ENCODE measurements at regions not wholly inside any gene's neighbourhood (a gene's known extent, or its start where the extent isn't known, plus 50 kb on each side); places are given as distances from the start of the nearest gene placed in this dataset.

- no peak for DNase-seq (ENCODE audit: low read depth in 4 of 4, low spot score in 3 of 4)
These were observed 228.8 kb downstream of the SMARCA2 start for GRCh38 chr9:2243666-2244555.

- DNase-seq (ENCODE audit: low read depth in 4 of 4, low spot score in 3 of 4), result no peak
These were observed 232.2 kb downstream of the SMARCA2 start for GRCh38 chr9:2247340-2247739.

GRCh38 chr9:2248768-2249265, 233.7 kb downstream of the SMARCA2 start:
- DNase-seq (ENCODE audit: low read depth in 4 of 4, low spot score in 3 of 4), result no peak

- DNase-seq (ENCODE audit: low read depth in 4 of 4, low spot score in 3 of 4), result no peak
These were observed 238.8 kb downstream of the SMARCA2 start for GRCh38 chr9:2253636-2254580.

GRCh38 chr9:2255128-2255527, 240.0 kb downstream of the SMARCA2 start:
- no peak for DNase-seq (ENCODE audit: low read depth in 4 of 4, low spot score in 3 of 4)

- no peak for DNase-seq (ENCODE audit: low read depth in 4 of 4, low spot score in 3 of 4)
These were observed 242.2 kb downstream of the SMARCA2 start for GRCh38 chr9:2257248-2257929.

GRCh38 chr9:2260417-2261306, 245.5 kb downstream of the SMARCA2 start:
- DNase-seq (ENCODE audit: low read depth in 4 of 4, low spot score in 3 of 4), result no peak

- DNase-seq (ENCODE audit: low read depth in 4 of 4, low spot score in 3 of 4), result no peak
These were observed 246.4 kb downstream of the SMARCA2 start for GRCh38 chr9:2261421-2262103.

- DNase-seq (ENCODE audit: low read depth in 4 of 4, low spot score in 3 of 4), result no peak
These were observed 247.4 kb downstream of the SMARCA2 start for GRCh38 chr9:2262386-2263071.

GRCh38 chr9:2263111-2263510, 248.0 kb downstream of the SMARCA2 start:
- DNase-seq (ENCODE audit: low read depth in 4 of 4, low spot score in 3 of 4), result no peak

- no peak for DNase-seq (ENCODE audit: low read depth in 4 of 4, low spot score in 3 of 4)
These were observed 248.5 kb downstream of the SMARCA2 start for GRCh38 chr9:2263665-2264064.

GRCh38 chr9:2264081-2264480, 248.9 kb downstream of the SMARCA2 start:
- DNase-seq (ENCODE audit: low read depth in 4 of 4, low spot score in 3 of 4), result no peak

- no peak for DNase-seq (ENCODE audit: low read depth in 4 of 4, low spot score in 3 of 4)
These were observed 252.1 kb downstream of the SMARCA2 start for GRCh38 chr9:2267181-2267745.

GRCh38 chr9:2269778-2270177, 254.6 kb downstream of the SMARCA2 start:
- no peak for DNase-seq (ENCODE audit: low read depth in 4 of 4, low spot score in 3 of 4)

GRCh38 chr9:2270565-2270964, 255.4 kb downstream of the SMARCA2 start:
- no peak for DNase-seq (ENCODE audit: low read depth in 4 of 4, low spot score in 3 of 4)

GRCh38 chr9:2271426-2271825, 256.3 kb downstream of the SMARCA2 start:
- no peak for DNase-seq (ENCODE audit: low read depth in 4 of 4, low spot score in 3 of 4)

GRCh38 chr9:2274762-2275161, 259.6 kb downstream of the SMARCA2 start:
- no peak for DNase-seq (ENCODE audit: low read depth in 4 of 4, low spot score in 3 of 4)

GRCh38 chr9:2276296-2276695, 261.1 kb downstream of the SMARCA2 start:
- no peak for DNase-seq (ENCODE audit: low read depth in 4 of 4, low spot score in 3 of 4)

Data from left renal pelvis (tissue), 4 donors.